Astrocyte (in vitro differentiated cells and primary cell): ENCODE measurements at regions not wholly inside any gene's neighbourhood (a gene's known extent, or its start where the extent isn't known, plus 50 kb on each side); places are given as distances from the start of the nearest gene placed in this dataset.

Experiments
- DNase-seq: peaks from one replicate; pipeline ENCODE4 v3.0.0-alpha.2; 2010; ENCODE audit warnings: low read depth
- FAIRE-seq: peaks from 2 replicates; lab custom pipeline; 2011; peaks lifted over from hg19 to GRCh38; lab: Jason Lieb, UNC
- H2AFZ ChIP-seq: 2 replicates; pipeline ENCODE4 v1.6.0; 2012; ENCODE audit warnings: low read depth, low read length, inconsistent platforms
- H3K27ac ChIP-seq: 2 replicates; pipeline ENCODE4 v1.5.1; 2011; ENCODE audit warnings: low read depth, low read length, inconsistent platforms
- H3K27me3 ChIP-seq: 2 replicates; pipeline ENCODE4 v1.6.0; 2011; ENCODE audit warnings: low read length, inconsistent platforms; ENCODE audit not compliant: insufficient read depth
- H3K36me3 ChIP-seq: 2 replicates; pipeline ENCODE4 v1.5.1; 2011; ENCODE audit warnings: low read length, inconsistent platforms; ENCODE audit not compliant: insufficient read depth
- H3K4me1 ChIP-seq: 2 replicates; pipeline ENCODE4 v1.5.1; 2011; ENCODE audit warnings: low read length, inconsistent platforms; ENCODE audit not compliant: insufficient read depth
- H3K4me2 ChIP-seq: 2 replicates; pipeline ENCODE4 v1.6.0; 2012; ENCODE audit warnings: low read length, inconsistent platforms
- H3K4me3 ChIP-seq: 2 replicates; pipeline ENCODE4 v1.5.1; 2011; ENCODE audit warnings: low read depth, mild to moderate bottlenecking, low read length, inconsistent platforms; ENCODE audit not compliant: insufficient read depth
- H3K79me2 ChIP-seq: 2 replicates; pipeline ENCODE4 v1.6.0; 2012; ENCODE audit warnings: mild to moderate bottlenecking, low read length, inconsistent platforms; ENCODE audit not compliant: insufficient read depth
- H3K9ac ChIP-seq: 2 replicates; pipeline ENCODE4 v1.6.0; 2012; ENCODE audit warnings: mild to moderate bottlenecking, low read length, inconsistent platforms
- H3K9me3 ChIP-seq: 2 replicates; pipeline ENCODE4 v1.5.1; 2012; ENCODE audit warnings: low read depth, mild to moderate bottlenecking, low read length, inconsistent platforms; ENCODE audit not compliant: insufficient read depth
- H4K20me1 ChIP-seq: 2 replicates; pipeline ENCODE4 v1.6.0; 2012; ENCODE audit warnings: low read length, inconsistent platforms; ENCODE audit not compliant: insufficient read depth
- H3K27ac Mint-ChIP-seq: one replicate; pipeline ENCODE4 v1.8.0; 2021; ENCODE audit warnings: mild to moderate bottlenecking, mixed read lengths; ENCODE audit not compliant: unreplicated experiment
- H3K27me3 Mint-ChIP-seq: one replicate; pipeline ENCODE4 v1.8.0; 2021; ENCODE audit warnings: low read depth, mixed read lengths; ENCODE audit not compliant: unreplicated experiment
- H3K36me3 Mint-ChIP-seq: one replicate; pipeline ENCODE4 v1.8.0; 2021; ENCODE audit warnings: low read depth, mixed read lengths; ENCODE audit not compliant: unreplicated experiment
- H3K4me1 Mint-ChIP-seq: one replicate; pipeline ENCODE4 v1.8.0; 2021; ENCODE audit warnings: low read depth, mixed read lengths; ENCODE audit not compliant: unreplicated experiment
- H3K4me3 Mint-ChIP-seq: one replicate; pipeline ENCODE4 v1.8.0; 2021; ENCODE audit warnings: mild to moderate bottlenecking, moderate library complexity, mixed read lengths; ENCODE audit not compliant: unreplicated experiment
- H3K9me3 Mint-ChIP-seq: one replicate; pipeline ENCODE4 v1.8.0; 2021; ENCODE audit warnings: mild to moderate bottlenecking, mixed read lengths; ENCODE audit not compliant: unreplicated experiment
- CTCF ChIP-seq: IDR thresholded peaks from 2 replicates; pipeline ENCODE4 v1.5.1; 2011; ENCODE audit warnings: low read depth, mild to moderate bottlenecking, inconsistent platforms, low read length, moderate library complexity; ENCODE audit not compliant: insufficient read depth
- EZH2 ChIP-seq: IDR thresholded peaks from 2 replicates; pipeline ENCODE4 v1.6.1; 2012; ENCODE audit warnings: mild to moderate bottlenecking, low read length, inconsistent platforms; ENCODE audit not compliant: insufficient read depth

- Mint-ChIP-seq H3K4me3 (no peak overlapping the region), H3K9me3 (no peaks in the 10 kb centered on the region), H3K27ac (no peak overlapping the region), H3K4me1 (no peaks in the 10 kb centered on the region), H3K27me3 (peaks cover 9% of the 10 kb centered on the region), H3K36me3 (no peaks in the 10 kb centered on the region)
- Histone ChIP-seq H3K4me2 (no peak overlapping the region), H3K9me3 (peaks cover 9% of the 10 kb centered on the region), H3K79me2 (no peaks in the 10 kb centered on the region), H3K27ac (no peak overlapping the region), H2AFZ (no peak overlapping the region), H4K20me1 (no peaks in the 10 kb centered on the region), H3K4me1 (no peaks in the 10 kb centered on the region), H3K27me3 (no peaks in the 10 kb centered on the region), H3K36me3 (no peaks in the 10 kb centered on the region), H3K9ac (no peak overlapping the region), H3K4me3 (no peak overlapping the region)
- FAIRE-seq (no peak), DNase-seq (no peak)
- TF ChIP-seq CTCF (no peak), EZH2 (no peak)
Measured at GRCh38 chr14:104250175-104250574, 111.8 kb downstream of the KIF26A start.

- TF ChIP-seq EZH2 (no peak), CTCF (no peak)
- Histone ChIP-seq H3K4me1 (no peaks in the 10 kb centered on the region), H2AFZ (no peak overlapping the region), H3K36me3 (no peaks in the 10 kb centered on the region), H3K4me3 (no peak overlapping the region), H3K9me3 (no peaks in the 10 kb centered on the region), H3K9ac (no peak overlapping the region), H3K79me2 (no peaks in the 10 kb centered on the region), H4K20me1 (no peaks in the 10 kb centered on the region), H3K27ac (no peak overlapping the region), H3K4me2 (no peak overlapping the region), H3K27me3 (no peaks in the 10 kb centered on the region)
- H3K27me3 Mint-ChIP-seq: peaks cover 10% of the 10 kb centered on the region
- no peak for DNase-seq
- H3K36me3 Mint-ChIP-seq: no peaks in the 10 kb centered on the region
- H3K4me1 Mint-ChIP-seq: no peaks in the 10 kb centered on the region
- H3K27ac Mint-ChIP-seq: no peak overlapping the region
- no peak for FAIRE-seq
- H3K9me3 Mint-ChIP-seq: no peaks in the 10 kb centered on the region
- H3K4me3 Mint-ChIP-seq: no peak overlapping the region
Measured at GRCh38 chr14:104252256-104253215, 114.1 kb downstream of the KIF26A start.
